ENCODE measurements at regions not wholly inside any gene's neighbourhood (a gene's known extent, or its start where the extent isn't known, plus 50 kb on each side); places are given as distances from the start of the nearest gene placed in this dataset.

GRCh38 chr5:3191585-3191984, 404.0 kb upstream of the IRX1 start:
- H3K4me2 ChIP-seq (replicated peaks; ENCODE audit: extremely low read depth, low read length, poor library complexity, severe bottlenecking) = no peak overlapping the region
- H3K4me3 ChIP-seq (replicated peaks in 1 of 3; ENCODE audit: low read depth in 2 of 3, low read length in 3 of 3) = no peak overlapping the region
- no peaks in the 10 kb centered on the region for H4K20me1 ChIP-seq (ENCODE audit: insufficient read depth, low read length)
- no peak for DNase-seq
- H3K27me3 ChIP-seq (ENCODE audit: control insufficient read depth in 2 of 2, insufficient read depth in 2 of 2, low read length in 2 of 2) = no peaks in the 10 kb centered on the region
- H2AFZ ChIP-seq (ENCODE audit: insufficient read depth, low read depth, low read length, poor library complexity, severe bottlenecking) = no peak overlapping the region
- no peaks in the 10 kb centered on the region for H3K9me3 ChIP-seq (replicated peaks in 1 of 2; ENCODE audit: control insufficient read depth in 1 of 2, insufficient read depth in 1 of 2, low read length in 2 of 2)
- 86% methylated on average over 14 of the region's 15 CpGs for WGBS (ENCODE audit: insufficient coverage)
- TF ChIP-seq CTCF (IDR thresholded peaks at IDR 0.05) = no peak
- intact Hi-C loops (cut with micrococcal nuclease) = no loop called here
- H3K27me3 Mint-ChIP-seq (ENCODE audit: low read depth in 3 of 3) = peaks cover 2 to 7% (median 7%) of the 10 kb centered on the region in 3 donors
- peaks cover 0 to 3% (median 0%) of the 10 kb centered on the region in 7 donors for H3K9me3 Mint-ChIP-seq
- H3K4me3 Mint-ChIP-seq = no peak overlapping the region
- no peaks in the 10 kb centered on the region for H3K79me2 ChIP-seq (ENCODE audit: insufficient read depth, low read length)
- H3K4me1 ChIP-seq (ENCODE audit: control insufficient read depth in 1 of 2, insufficient read depth in 2 of 2, low read length in 2 of 2) = no peaks in the 10 kb centered on the region
- H3K36me3 Mint-ChIP-seq = no peaks in the 10 kb centered on the region
- H3K4me1 Mint-ChIP-seq = no peaks in the 10 kb centered on the region
- no peaks in the 10 kb centered on the region for H3K36me3 ChIP-seq (replicated peaks in 1 of 2; ENCODE audit: control insufficient read depth in 1 of 2, insufficient read depth in 2 of 2, low read length in 2 of 2)
- no peak overlapping the region for H3K27ac ChIP-seq (ENCODE audit: low read depth in 1 of 2, low read length in 2 of 2)
- no peak overlapping the region for H3K9ac ChIP-seq (ENCODE audit: insufficient read depth, low read length, poor library complexity, severe bottlenecking)
- H3K27ac Mint-ChIP-seq = no peak overlapping the region

- Histone ChIP-seq H3K9ac (ENCODE audit: insufficient read depth, low read length, poor library complexity, severe bottlenecking) (no peak overlapping the region), H3K27me3 (ENCODE audit: control insufficient read depth in 2 of 2, insufficient read depth in 2 of 2, low read length in 2 of 2) (no peaks in the 10 kb centered on the region), H2AFZ (ENCODE audit: insufficient read depth, low read depth, low read length, poor library complexity, severe bottlenecking) (no peak overlapping the region), H3K36me3 (replicated peaks in 1 of 2; ENCODE audit: control insufficient read depth in 1 of 2, insufficient read depth in 2 of 2, low read length in 2 of 2) (no peaks in the 10 kb centered on the region), H3K9me3 (replicated peaks in 1 of 2; ENCODE audit: control insufficient read depth in 1 of 2, insufficient read depth in 1 of 2, low read length in 2 of 2) (no peaks in the 10 kb centered on the region), H3K79me2 (ENCODE audit: insufficient read depth, low read length) (no peaks in the 10 kb centered on the region), H3K4me1 (ENCODE audit: control insufficient read depth in 1 of 2, insufficient read depth in 2 of 2, low read length in 2 of 2) (no peaks in the 10 kb centered on the region), H4K20me1 (ENCODE audit: insufficient read depth, low read length) (no peaks in the 10 kb centered on the region), H3K27ac (ENCODE audit: low read depth in 1 of 2, low read length in 2 of 2) (no peak overlapping the region), H3K4me3 (replicated peaks in 1 of 3; ENCODE audit: low read depth in 2 of 3, low read length in 3 of 3) (no peak overlapping the region), H3K4me2 (replicated peaks; ENCODE audit: extremely low read depth, low read length, poor library complexity, severe bottlenecking) (no peak overlapping the region)
- H3K4me3 Mint-ChIP-seq = no peak overlapping the region
- WGBS (ENCODE audit: insufficient coverage) = 80% methylated on average over 3 of the region's 10 CpGs
- intact Hi-C loops (cut with micrococcal nuclease) = no loop called here
- no peak for TF ChIP-seq CTCF (IDR thresholded peaks at IDR 0.05)
- H3K27ac Mint-ChIP-seq = no peak overlapping the region
- H3K27me3 Mint-ChIP-seq (ENCODE audit: low read depth in 3 of 3) = peaks cover 2 to 4% (median 2%) of the 10 kb centered on the region in 3 donors
- no peak for DNase-seq
- H3K4me1 Mint-ChIP-seq = no peaks in the 10 kb centered on the region
- peaks cover 0 to 3% (median 0%) of the 10 kb centered on the region in 7 donors for H3K9me3 Mint-ChIP-seq
- no peaks in the 10 kb centered on the region for H3K36me3 Mint-ChIP-seq
Observed at GRCh38 chr5:3190930-3191329, 404.7 kb upstream of the IRX1 start.
